Gastroesophageal sphincter (tissue), 3 donors: ENCODE measurements at regions not wholly inside any gene's neighbourhood (a gene's known extent, or its start where the extent isn't known, plus 50 kb on each side); places are given as distances from the start of the nearest gene placed in this dataset.

ENCODE experiments used
- CTCF ChIP-seq, 4 experiments: fragments of 200-600 bp in 2 of 4; fragments of 450-650 bp in 2 of 4; sonication (generic) in 1 of 4; IDR thresholded peaks; one replicate each; pipeline ENCODE4 v1.5.1; 2017 to 2019; ENCODE audit warnings: antibody characterized with exemption in 4 of 4, mild to moderate bottlenecking in 2 of 4, moderate library complexity in 2 of 4
- EP300 ChIP-seq: sonication (generic); formaldehyde crosslinking; IDR thresholded peaks from one replicate; pipeline ENCODE4 v1.6.1; 2017; ENCODE audit warnings: antibody characterized with exemption, mild to moderate bottlenecking
- POLR2A ChIP-seq, 2 donors: fragments of 450-650 bp; IDR thresholded peaks; one replicate each; pipeline ENCODE4 v1.6.1; 2017; ENCODE audit warnings: antibody characterized with exemption in 2 of 2, mild to moderate bottlenecking in 2 of 2, moderate library complexity in 1 of 2
- POLR2AphosphoS5 ChIP-seq: sonication (generic); formaldehyde crosslinking; IDR thresholded peaks from one replicate; pipeline ENCODE4 v1.6.1; 2017; ENCODE audit warnings: antibody characterized with exemption

DNA sequence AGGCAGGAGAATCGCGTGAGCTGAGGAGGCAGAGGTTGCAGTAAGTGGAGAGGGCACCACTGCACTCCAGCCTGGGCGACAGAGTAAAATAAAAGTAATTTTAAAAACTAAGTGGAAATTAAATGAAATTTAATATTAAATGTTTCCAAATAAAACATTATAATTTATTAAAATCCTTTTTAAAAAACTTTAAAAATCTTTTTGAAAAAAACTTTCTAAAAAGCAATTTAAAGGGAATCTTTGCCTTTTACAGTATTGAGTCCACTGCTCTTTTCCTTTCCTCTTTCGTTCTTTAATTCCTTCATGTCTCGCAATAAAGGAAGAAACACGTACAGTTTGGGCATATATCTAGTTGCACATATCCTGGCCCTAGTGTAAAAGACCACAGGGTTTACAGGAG lies 77.8 kb upstream of the DMRT1 start:
- TF ChIP-seq CTCF (IDR thresholded peaks at IDR 0.05) (no peak), POLR2A (IDR thresholded peaks at IDR 0.05) (no peak), POLR2AphosphoS5 (no peak), EP300 (no peak)
